GM10248 (cell line): ENCODE measurements at regions not wholly inside any gene's neighbourhood (a gene's known extent, or its start where the extent isn't known, plus 50 kb on each side); places are given as distances from the start of the nearest gene placed in this dataset.

Experiments
- CTCF ChIA-PET: fragments of 300-600 bp; sonication (Branson Sonifier 250); formaldehyde crosslinking; extraction: SDS; loops from one replicate; lab custom pipeline; 2021; ENCODE audit warnings: antibody characterized with exemption; lab: Yijun Ruan, JAX
- POLR2A ChIA-PET: fragments of 350-650 bp; sonication (Branson Sonifier 250); formaldehyde crosslinking; extraction: SDS; loops from one replicate; lab custom pipeline; 2020; ENCODE audit warnings: antibody characterized with exemption; lab: Yijun Ruan, JAX
- DNase-seq: peaks from one replicate; pipeline ENCODE4 v3.0.0; 2012; ENCODE audit errors: extremely low spot score
- CTCF ChIP-seq: IDR thresholded peaks from 2 replicates; pipeline ENCODE4 v1.5.1; 2012; ENCODE audit warnings: mild to moderate bottlenecking, low read depth; ENCODE audit errors: extremely low read depth, missing control alignments, control extremely low read depth

GRCh38 chr20:24151621-24152294 is 163.2 kb upstream of the GGTLC1 start:
- TF ChIP-seq CTCF = no peak
- DNase-seq = no peak
- CTCF ChIA-PET = interaction anchor here (2.4 kb wide), 1 partner anchor 9 kb away, joined by 12 read pairs; no protein-coding TSS in a partner anchor
- POLR2A ChIA-PET = no interaction called here

- CTCF ChIA-PET = interaction anchor here (2.4 kb wide), 1 partner anchor 11 kb away, joined by 12 read pairs; no protein-coding TSS in a partner anchor
- no peak for DNase-seq
Measured at GRCh38 chr20:24150406-24150805, 161.8 kb upstream of the GGTLC1 start.

DNA sequence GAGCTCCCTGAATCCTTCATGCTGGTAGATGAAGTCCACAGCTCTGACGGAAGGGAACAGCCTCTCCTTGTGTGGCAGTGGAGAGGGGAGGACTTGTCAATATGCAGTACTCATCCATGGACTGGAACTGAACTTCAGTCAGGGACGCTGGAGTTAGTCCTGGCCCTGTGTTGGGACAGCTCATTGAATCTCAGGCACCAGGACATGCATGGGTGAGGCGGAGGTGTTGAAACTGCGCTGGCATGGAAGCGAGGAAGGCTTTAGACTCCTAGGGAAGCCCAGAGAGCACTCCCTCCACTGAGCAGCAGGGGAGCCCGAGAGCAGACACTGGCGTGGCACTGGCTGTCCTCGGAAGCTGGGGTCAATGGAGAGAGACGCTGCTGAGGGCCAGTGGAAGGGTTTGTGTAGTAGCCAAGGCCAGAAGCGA is 161.3 kb upstream of the GGTLC1 start:
- POLR2A ChIA-PET = no interaction called here
- no peak for TF ChIP-seq CTCF
- no peak for DNase-seq
- CTCF ChIA-PET = interaction anchor here (0.9 to 2.4 kb wide), 2 partner anchors 9 to 11 kb away, joined by 3 to 12 read pairs; no protein-coding TSS in a partner anchor

More at GRCh38 chr20:24150406-24150805, 161.8 kb upstream of the GGTLC1 start:
- POLR2A ChIA-PET = no interaction called here
- no peak for TF ChIP-seq CTCF

GRCh38 chr20:24149175-24149574 is 160.6 kb upstream of the GGTLC1 start:
- TF ChIP-seq CTCF = no peak
- CTCF ChIA-PET = interaction anchor here (0.9 to 2.4 kb wide), 2 partner anchors 9 to 12 kb away, joined by 3 to 12 read pairs; no protein-coding TSS in a partner anchor
- no peak for DNase-seq
- POLR2A ChIA-PET = no interaction called here

GRCh38 chr20:24148372-24148771 is 159.8 kb upstream of the GGTLC1 start:
- ChIA-PET POLR2A (no interaction called here), CTCF (interaction anchor here (0.8 kb wide), 1 partner anchor 12 kb away, joined by 3 read pairs; no protein-coding TSS in a partner anchor)
- DNase-seq = no peak
- no peak for TF ChIP-seq CTCF

DNA sequence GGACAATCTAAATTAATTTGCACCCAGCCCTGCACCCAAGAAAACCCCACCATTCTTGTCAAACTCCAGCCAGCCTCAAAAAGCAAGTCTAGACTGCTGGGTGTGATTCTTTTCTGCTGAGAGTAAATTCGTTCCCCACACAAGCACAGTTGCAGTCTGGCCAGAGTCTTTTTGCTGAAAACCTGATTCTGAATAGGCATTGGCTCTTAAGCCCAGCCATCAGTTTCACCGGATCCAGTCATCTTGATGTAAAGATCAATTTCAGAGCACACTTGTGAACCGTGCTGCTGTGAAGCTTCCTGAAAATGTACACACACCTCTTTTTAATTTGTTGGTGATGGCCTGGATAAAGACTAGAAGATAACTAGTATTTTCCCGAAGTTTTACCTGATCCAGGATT is 159.4 kb upstream of the GGTLC1 start:
- TF ChIP-seq CTCF = no peak
- POLR2A ChIA-PET = no interaction called here

More for the DNA sequence above, 159.4 kb upstream of the GGTLC1 start:
- CTCF ChIA-PET = interaction anchor here (0.8 kb wide), 1 partner anchor 13 kb away, joined by 3 read pairs; no protein-coding TSS in a partner anchor
- no peak for DNase-seq
